Esophagus squamous epithelium (tissue), 4 donors: ENCODE measurements at regions not wholly inside any gene's neighbourhood (a gene's known extent, or its start where the extent isn't known, plus 50 kb on each side); places are given as distances from the start of the nearest gene placed in this dataset.

Experiments
- POLR2A ChIP-seq, 4 donors: fragments of 450-650 bp; IDR thresholded peaks; one replicate each; pipeline ENCODE4 v1.6.1; 2017; ENCODE audit warnings: antibody characterized with exemption in 4 of 4, mild to moderate bottlenecking in 4 of 4, moderate library complexity in 3 of 4
- TF ChIP-seq, protein P1 (sequence below), 6 experiments: fragments of 450-650 bp in 4 of 6; fragments of 200-600 bp in 2 of 6; sonication (generic) in 2 of 6; IDR thresholded peaks; one replicate each; pipeline ENCODE4 v1.5.1; 2016 to 2019; ENCODE audit warnings: antibody characterized with exemption in 6 of 6, mild to moderate bottlenecking in 4 of 6, moderate library complexity in 4 of 6

DNA sequence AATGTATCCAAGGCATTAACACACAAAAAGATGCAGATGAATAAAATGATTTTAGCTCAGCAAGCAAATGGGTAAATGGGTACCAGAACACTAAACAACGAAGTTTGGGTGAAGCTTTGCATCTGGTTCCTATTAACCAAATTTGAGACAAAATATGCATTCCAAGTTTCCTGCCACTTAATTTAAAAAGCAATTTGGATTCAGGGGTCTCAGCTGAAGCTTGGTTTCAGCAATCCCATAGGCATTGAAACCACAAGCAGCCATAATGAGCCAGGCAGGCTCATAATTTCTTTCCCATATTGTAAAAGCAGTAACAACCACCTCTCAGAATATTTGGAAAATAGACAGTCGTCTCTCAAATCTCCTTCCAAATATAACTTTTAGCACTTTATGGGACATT is 138.9 kb downstream of the NXNL2 start:
- TF ChIP-seq, protein P1, sequence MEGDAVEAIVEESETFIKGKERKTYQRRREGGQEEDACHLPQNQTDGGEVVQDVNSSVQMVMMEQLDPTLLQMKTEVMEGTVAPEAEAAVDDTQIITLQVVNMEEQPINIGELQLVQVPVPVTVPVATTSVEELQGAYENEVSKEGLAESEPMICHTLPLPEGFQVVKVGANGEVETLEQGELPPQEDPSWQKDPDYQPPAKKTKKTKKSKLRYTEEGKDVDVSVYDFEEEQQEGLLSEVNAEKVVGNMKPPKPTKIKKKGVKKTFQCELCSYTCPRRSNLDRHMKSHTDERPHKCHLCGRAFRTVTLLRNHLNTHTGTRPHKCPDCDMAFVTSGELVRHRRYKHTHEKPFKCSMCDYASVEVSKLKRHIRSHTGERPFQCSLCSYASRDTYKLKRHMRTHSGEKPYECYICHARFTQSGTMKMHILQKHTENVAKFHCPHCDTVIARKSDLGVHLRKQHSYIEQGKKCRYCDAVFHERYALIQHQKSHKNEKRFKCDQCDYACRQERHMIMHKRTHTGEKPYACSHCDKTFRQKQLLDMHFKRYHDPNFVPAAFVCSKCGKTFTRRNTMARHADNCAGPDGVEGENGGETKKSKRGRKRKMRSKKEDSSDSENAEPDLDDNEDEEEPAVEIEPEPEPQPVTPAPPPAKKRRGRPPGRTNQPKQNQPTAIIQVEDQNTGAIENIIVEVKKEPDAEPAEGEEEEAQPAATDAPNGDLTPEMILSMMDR (IDR thresholded peaks at IDR 0.05) = no peak
- no peak for TF ChIP-seq POLR2A (IDR thresholded peaks at IDR 0.05)
